Right kidney (tissue), 1 donor: ENCODE measurements at regions not wholly inside any gene's neighbourhood (a gene's known extent, or its start where the extent isn't known, plus 50 kb on each side); places are given as distances from the start of the nearest gene placed in this dataset.
"Not testable (repeated sequence)": the region's sequence is repeated elsewhere in the genome, so short reads cannot be mapped to it uniquely, and the experiment has no call there.

ENCODE experiments used
- DNase-seq: peaks from one replicate; pipeline ENCODE4 v3.0.0-alpha.2; 2016

DNA sequence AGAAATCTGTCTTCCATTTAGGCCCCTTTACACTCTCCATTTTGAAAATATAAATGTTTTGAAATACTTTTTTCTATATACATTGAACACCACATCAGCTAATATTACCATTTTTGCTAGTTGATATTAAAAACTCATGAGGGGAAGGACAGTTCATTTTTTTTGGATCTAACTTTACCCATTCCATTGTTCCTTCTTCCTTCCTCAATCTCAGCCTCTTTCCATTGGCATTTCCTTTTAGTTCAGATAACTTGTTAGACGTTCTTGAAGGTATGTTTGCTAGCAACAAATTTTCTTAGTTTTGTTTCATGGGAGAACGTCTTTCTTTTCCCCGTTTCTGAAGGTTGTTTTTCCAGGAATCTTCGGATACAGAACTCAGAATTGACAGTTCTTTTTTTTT, 759.0 kb downstream of the SOCS6 start:
- DNase-seq, result no peak

DNA sequence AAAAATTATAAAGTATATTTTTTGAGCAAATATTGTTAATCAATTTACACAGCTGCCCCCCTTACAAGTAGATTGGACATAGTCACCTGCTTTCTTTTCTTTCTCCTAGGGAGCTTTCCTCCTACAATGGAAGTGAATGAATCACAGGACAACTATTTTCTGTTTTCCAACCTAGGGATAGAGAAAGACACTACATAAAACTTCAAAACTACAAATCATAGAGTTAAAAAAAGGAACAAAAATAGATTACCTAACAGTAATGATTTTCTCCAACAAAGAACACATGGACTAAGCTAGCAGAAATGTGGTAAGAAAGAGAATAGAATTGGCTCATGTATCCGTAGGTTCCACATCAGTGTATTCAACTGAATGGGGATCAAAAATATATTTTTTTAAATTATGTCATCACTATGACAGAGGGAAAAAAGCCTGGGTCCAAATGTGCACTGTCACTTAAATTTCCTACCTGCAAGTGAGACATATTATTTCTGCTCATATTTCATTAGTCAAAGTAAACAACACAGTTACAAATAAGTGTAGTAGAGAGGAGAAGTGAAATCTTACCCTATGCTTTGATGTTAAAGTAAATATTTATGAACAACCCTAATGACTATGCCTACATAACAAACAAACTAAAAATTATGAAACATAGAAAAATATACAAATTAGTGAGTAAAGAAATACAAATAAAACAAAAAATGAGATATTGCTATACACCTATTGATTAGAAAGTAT, 756.7 kb downstream of the SOCS6 start:
- DNase-seq, result no peak

DNA sequence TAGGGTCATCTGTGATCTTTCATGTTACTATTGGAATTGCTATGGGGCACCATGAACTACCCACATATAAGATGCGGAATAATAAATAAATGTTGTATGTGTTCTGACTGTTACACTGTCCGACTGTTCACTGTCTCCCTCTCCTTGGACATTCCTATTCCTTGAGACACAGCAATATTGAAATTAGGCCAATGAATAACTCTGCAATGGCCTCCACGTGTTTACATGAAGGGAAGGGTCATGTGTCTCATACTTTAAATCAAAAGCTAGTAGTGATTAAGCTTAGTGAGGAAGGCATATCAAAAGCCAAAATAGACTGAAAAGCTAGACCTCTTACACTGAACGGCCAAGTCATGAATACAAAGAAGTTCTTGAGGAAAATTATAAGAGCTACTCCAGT, 751.3 kb downstream of the SOCS6 start:
- DNase-seq, result no peak

DNA sequence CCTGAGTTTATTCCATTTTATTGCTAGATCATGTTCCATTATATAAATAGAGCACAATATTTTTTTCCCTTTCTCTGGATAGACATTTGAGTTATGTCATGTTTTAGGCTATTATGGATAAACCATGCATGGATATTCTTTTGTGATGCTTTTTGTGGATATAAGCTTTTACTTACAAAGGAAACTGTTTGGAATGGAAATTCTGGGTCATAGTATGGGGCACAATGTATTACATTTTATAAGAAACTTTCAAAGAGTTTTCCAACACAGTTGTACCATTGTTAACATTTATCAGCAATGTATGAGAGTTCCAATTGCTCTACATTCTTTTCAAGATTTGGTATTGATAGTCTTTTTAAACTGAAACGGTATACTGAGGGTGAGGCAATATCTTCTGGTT, 749.4 kb downstream of the SOCS6 start:
- no peak for DNase-seq

DNA sequence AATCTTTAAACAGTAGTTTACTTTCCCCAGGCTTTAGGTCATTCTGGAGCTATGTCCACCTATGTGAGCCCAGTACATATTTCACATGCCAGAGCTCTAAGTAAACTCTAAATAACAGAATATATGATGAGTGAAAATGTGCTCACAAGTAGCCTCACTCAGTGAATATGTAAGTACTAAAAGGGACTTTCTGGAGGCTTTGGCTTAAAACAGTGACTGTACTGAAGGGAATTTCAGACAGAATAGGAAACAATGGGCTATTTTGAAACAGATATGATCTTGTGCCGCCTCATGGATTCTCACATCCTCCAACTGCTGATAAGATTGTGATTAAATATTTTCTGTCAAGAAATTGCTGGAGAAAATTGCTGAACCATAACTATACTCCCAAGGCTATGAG, 747.9 kb downstream of the SOCS6 start:
- no peak for DNase-seq

DNA sequence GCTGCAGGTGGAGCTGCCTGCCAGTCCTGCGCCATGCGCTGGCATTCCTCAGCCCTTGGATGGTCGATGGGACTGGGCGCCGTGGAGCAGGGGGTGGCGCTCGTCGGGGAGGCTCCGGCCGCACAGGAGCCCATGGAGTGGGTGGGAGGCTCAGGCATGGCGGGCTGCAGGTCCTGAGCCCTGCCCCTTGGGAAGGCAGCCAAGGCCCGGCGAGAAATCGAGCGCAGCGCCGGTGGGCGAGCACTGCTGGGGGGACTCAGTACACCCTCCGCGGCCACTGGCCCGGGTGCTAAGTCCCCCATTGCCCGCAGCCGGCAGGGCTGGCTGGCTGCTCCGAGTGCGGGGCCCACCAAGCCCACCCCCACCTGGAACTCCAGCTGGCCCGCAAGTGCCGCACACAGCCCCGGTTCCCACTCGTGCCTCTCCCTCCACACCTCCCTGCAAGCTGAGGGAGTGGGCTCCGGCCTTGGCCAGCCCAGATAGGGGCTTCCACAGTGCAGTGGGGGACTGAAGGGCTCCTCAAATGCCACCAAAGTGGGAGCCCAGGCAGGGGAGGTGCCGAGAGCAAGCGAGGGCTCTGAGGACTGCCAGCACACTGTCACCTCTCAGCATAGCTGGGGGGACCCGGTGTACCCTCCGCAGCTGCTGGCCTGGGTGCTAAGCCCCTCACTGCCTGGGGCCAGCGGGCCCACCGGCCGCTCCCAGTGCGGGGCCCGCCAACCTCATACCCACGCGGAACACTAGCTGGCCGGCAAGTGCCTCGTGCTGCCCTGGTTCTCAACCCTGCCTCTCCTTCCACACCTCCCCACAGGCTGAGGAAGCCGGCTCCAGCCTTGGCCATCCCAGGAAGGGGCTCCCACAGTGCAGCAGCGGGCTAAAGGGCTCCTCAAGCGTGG, 742.7 kb downstream of the SOCS6 start:
- not testable (repeated sequence) for DNase-seq

DNA sequence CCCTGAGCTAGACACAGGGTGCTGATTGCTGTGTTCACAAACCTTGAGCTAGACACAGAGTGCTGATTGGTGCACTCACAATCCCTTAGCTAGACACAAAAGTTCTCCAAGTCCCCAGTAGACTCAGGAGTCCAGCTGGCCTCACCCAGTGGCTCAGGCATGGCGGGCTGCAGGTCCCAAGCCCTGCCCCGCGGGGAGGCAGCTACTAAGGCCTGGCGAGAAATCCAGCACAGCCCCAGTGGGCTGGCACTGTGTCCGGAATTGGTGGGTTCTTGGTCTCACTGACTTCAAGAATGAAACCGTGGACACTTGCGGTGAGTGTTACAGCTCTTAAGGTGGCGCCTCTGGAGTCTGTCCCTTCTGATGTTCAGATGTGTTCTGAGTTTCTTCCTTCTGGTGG, 741.2 kb downstream of the SOCS6 start:
- not testable (repeated sequence) for DNase-seq

DNA sequence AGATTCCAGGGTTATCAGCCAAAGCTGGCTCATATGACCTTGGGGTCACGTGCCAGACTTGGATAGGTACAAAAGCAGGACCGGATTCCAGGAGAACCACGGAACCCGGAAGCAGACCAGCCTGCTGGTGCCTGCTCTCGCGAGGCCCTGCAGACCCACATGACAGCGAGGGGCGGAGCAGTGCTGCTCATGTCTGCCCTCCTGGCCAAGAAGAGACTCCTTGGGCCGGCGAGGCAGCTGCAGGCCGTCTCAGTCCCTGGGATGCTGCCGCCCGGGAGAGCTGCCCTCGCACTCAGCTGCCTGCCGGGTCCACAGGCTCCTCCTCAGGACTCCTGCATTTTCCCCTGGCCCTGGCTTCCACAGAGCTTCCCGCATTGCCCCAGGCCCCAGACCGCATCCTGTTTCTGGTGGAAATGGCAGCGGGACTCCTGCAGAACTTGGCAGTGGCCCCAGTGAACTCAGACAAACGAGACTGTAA, 739.5 kb downstream of the SOCS6 start:
- no peak for DNase-seq

DNA sequence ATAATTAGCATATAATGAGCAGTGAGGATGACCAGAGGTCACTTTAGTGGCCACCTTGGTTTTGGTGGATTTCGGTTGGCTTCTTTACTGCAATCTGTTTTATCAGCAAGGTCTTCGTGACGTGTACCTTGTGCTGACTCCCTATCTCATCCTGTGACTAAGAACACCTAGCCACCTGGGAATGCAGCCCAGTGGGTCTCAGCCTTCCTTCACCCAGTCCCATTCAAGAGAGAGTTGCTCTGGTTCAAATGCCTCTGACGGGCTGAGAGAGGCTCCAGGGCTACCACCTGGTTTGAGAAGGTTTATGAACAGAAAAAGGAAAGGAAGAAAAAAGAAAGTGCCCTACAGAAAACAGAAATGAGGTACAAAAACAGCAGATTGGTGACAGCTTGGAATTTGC, 738.7 kb downstream of the SOCS6 start:
- no peak for DNase-seq

DNA sequence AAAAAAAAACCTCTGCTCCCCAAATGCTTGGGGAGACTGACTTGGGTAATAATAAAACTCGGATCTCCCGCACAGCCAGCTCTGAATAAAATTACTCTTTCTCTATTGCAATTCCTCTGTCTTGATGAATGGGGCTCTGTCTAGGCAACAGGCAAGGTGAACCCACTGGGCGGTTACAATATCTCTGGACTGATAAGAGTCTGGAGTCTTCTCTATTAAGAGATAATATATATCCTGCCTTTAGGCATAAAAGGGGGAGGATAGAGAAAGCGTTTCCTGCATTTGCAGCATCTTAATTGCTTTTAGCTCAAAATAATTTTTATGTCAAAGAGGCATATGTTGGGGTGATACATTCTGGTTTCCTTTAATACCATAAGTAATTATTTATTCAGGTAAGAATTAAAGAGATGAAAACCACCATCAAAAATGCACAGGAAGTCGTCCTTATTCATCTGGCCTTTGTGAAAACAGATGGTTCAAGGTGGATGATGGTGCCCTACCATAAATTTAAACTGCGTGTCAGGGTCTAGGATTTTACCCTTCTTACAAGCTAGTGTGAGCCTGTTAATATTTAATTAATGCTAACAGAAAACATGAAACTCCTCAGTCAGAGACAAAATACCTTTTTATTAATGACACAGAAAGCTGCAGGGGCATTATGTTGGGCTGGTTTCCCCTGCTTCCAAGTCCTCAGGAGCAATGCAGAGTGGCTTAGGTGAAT, 736.8 kb downstream of the SOCS6 start:
- no peak for DNase-seq

DNA sequence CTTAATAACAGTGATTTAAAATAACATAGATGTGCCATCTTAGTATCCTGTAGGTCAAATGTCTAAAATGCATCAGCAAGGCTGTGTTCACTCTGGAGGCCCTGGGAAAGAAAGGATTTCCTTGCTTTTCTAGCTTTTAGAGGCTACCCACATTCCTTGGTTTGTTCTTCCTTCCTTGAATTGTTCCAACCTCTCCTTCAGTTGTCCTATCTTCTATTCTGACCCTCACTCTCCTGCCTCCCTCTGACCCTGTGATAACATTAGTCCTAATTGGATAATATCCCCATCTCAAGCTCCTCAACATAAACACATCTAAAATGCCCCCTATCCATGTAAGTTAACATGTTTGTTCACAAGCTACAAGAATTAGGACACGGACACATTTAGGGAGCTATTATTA, 733.5 kb downstream of the SOCS6 start:
- no peak for DNase-seq

DNA sequence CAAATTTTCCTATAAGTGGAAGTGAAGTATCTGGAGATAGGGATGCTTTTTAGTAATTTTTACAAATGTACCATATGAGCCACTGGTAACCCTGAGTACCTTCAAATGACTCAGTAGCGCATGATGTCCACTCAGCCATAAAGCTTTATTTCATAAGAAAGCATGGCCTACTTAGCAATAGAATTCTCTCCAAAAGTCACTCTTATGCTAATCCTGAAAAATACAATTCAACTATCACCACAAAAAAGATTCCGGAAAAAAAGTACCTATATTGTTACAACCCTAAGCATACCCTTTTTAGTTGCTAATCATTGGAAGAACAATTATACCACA, 732.2 kb downstream of the SOCS6 start:
- DNase-seq, result no peak

DNA sequence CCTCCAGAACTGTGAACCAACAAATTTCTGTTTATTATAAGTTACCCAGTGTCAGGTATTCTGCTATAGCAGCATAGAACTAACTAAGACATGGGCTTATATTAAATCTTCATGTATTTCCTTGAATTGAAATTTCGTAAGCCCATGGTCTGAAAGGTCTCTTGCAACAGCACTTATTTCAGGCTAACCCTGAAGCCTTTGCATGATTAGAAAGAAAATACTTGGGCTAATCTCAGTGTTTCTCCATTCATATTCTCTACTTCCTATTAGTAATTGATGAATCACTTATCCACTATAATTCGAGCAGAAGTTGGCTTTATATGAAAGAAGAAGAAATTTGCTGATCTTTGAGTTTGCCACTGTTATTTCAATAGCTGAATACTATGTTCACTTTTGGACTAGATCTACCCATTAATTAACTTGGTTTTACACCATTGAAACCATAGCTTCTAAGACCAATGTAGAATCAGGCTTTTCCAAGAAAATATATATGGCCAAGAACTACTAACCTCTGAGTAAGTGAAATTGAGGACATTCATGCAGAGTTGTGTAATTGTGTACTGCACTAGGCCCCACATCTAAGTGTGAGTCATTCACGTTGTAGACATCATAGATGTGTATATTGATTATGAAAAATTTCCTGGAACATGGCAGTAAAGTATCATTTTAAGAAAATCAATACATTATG, 731.6 kb downstream of the SOCS6 start:
- no peak for DNase-seq

DNA sequence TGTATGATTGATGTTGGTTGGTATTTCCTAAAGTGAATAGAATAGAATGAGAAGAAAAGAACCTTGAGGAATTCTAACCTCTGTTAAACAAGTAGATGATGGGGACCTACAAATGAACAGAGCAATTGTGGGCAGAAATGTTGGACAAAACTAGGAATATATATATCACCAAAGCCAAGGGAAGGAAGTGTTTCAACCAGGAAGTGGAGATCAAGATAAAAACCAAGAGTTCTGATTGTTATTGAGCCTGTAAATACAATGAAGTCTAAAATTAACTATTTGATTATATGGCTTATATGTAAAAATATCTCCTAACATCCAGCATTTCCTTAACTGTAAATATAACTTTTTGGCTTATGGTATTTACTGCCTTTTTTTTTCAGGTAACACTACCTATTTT, 730.0 kb downstream of the SOCS6 start:
- no peak for DNase-seq

DNA sequence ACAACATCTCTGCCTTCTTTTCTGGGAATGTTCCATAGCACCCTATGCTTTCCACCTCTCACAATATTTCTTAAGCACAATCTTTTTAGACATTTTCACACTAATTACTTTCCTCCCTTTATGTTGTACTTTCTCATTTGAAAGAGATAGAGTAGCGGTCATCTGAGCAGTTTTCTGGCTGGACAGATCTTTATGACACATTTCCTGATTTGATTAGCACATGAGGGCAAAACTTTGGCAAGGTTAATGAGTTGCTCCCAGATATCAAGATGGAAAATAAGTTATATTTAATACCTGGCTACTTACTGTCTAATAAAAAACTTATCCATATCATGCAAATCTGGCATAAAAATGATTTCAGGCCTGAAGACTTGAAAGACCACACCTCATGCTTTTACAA, 723.9 kb downstream of the SOCS6 start:
- no peak for DNase-seq

DNA sequence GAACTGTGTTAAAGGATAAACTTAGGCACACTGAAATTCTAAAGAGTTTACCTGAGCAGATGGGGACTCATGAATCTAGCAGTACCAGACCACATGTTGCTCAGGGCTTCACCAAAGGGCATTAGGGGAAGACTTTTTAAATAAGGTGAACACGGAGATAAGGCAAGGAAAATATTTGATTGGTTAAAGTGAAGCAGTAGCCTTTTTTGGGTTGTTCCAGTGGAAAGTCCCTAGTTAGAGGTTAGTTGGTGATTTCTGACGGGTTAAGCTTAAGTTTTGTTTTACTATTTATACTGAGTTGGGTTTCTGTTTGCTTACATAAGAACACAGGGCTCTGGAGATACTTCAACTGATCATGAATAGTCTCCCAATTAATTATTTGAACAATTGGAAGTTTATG, 722.5 kb downstream of the SOCS6 start:
- no peak for DNase-seq

DNA sequence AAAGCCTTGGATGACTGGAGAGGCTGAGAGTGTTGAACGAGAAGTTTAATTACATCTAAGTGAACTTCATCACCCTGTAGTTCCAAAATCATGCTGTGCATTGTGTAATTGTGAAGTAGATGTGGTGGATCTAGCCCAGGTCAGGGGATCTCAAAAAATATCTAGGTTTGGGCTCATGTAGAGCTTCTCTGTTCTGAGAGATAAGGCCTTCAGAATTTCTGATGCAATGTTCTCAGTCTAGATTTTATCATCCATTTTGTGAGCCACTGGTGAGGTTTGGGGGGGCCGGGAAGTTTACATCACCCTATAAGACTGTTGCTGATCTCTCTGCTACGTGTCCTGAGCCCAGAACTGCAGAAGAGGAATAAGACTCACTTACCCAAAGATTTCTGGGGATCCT, 719.4 kb downstream of the SOCS6 start:
- DNase-seq, result no peak

DNA sequence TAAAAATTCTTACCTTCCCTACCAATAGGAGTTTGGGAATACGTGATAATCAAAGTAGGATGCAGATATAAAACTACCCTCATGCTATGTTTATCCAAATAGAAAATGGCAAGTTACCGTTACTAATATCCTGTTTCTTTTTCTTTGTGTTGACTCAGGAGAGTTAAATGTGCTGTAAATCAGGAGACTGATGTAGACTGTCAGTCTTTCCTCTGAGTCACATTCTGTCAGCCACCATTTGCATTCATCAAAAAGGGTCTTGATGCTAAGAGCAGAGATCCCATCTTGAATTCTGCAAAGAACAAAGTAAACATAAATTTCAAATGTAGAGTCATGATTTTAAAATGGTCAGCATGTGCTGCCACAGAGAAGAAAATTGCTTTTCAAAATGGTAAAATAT, 712.8 kb downstream of the SOCS6 start:
- no peak for DNase-seq

DNA sequence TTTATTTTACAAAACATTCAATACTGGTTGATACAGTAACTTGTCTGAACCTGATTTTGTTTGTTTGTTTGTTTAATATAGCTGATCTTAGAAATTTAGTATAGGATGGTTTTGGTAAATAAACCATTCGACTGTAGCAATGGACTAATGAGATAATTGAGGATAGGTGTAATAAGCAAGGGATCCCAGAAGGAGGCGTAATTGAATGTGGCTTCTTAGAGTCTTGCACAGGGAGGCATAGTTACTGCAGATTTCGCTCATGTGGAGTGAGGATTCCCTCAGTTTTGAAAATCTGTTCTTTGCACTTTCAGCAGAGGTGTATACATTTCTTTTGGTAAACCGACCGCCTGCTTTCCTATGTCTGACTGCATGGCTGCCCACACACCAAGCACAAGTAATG, 709.6 kb downstream of the SOCS6 start:
- DNase-seq, result no peak

DNA sequence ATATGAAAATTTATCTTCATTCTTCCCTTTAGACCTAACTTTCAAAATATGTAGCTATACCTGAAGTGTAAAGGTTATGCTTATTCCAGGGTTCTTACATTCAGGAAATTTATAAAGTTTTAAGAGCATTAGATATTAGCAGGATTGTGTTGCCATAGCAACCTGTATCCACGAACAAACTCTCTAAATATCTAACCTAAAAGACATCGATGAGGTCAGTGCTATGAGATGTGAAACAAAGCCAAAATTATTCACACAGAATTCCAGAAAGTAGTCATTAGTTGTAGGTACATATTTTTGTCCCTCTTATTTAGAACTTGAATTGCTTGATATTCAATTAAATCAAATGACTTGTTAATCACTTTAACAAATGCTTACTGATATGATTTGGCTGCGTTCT, 705.3 kb downstream of the SOCS6 start:
- DNase-seq, result no peak

DNA sequence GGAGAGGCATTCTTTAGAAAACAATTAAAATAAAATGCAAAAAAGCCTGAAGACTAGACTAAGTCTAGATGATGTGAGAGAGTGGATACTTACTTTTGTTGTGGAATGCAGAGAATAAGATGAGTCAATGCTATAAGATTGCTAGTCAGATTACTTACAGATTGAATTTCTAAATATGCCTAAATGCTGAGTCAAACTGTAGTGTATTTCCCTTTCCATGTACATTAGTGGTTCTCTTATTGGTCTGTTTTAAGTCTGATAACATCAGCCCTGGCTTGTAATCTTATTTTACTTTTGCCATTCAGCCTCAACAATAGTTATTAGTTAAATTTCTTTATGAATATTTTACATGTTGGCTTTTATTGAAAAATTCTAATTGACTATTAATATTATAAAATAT, 702.7 kb downstream of the SOCS6 start:
- DNase-seq, result no peak

DNA sequence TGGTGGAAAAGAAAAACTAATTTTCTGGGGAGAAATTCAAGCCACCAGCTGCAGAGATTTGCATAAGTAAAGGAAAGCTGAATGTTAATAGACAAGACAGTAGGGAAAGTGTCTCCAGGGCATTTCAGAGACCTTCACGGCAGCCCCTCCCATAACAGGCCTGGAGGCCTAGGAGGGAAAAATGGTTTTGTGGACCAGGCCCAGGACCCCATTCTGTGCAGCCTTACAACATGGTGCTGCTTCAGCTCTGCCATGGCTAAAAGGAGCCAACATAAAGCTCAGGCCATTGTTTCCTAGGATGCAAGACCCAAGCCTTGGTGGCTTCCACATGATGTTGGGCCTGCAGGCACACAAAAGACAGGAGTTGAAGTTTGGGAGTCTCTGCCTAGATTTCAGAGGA, 697.1 kb downstream of the SOCS6 start:
- DNase-seq, result no peak

DNA sequence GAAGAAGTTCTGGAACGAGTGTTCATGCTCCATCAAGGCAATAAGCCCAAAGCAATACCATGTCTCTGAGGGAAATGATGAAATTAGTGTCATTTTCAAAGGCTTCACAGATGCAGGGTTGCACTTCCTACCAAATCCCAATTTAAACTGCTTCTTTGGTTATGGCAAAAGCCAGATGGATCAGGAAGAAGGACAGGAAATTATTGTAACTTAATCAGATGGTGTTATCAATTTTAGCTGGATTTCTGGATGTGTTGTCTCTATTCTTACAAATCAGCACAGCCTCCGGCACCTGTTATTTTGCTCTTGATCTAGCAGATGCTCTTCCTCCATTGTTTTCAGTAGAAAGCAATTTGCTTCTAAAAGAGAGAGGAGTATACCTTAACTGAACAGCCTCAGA, 693.4 kb downstream of the SOCS6 start:
- no peak for DNase-seq
